Activated T-cell treated with anti-CD3 and anti-CD28 coated beads for 1 hour (primary cell): ENCODE measurements at regions not wholly inside any gene's neighbourhood (a gene's known extent, or its start where the extent isn't known, plus 50 kb on each side); places are given as distances from the start of the nearest gene placed in this dataset.
"Not testable (repeated sequence)": the region's sequence is repeated elsewhere in the genome, so short reads cannot be mapped to it uniquely, and the experiment has no call there.

Source experiments
- DNase-seq: peaks from one replicate; pipeline ENCODE4 v3.0.0-alpha.2; 2020; ENCODE audit warnings: low read depth

GRCh38 chr14:89067293-89067972 lies 243.0 kb downstream of the TTC8 start:
- DNase-seq = no peak

GRCh38 chr14:89078021-89078795 lies 253.8 kb downstream of the TTC8 start:
- no peak for DNase-seq

- no peak for DNase-seq
Observed at GRCh38 chr14:89085231-89085731, 260.8 kb downstream of the TTC8 start.

- no peak for DNase-seq
Observed at GRCh38 chr14:89085737-89086382, 261.4 kb downstream of the TTC8 start.

GRCh38 chr14:89088530-89088929 lies 264.1 kb downstream of the TTC8 start:
- DNase-seq = no peak

GRCh38 chr14:89089330-89089729 lies 264.9 kb downstream of the TTC8 start:
- DNase-seq = no peak

GRCh38 chr14:89091781-89092180 lies 267.3 kb downstream of the TTC8 start:
- DNase-seq = no peak

- no peak for DNase-seq
Observed at GRCh38 chr14:89093083-89093730, 268.8 kb downstream of the TTC8 start.

GRCh38 chr14:89095036-89095435 lies 270.6 kb downstream of the TTC8 start:
- DNase-seq = no peak

GRCh38 chr14:89096946-89097345 lies 272.5 kb downstream of the TTC8 start:
- no peak for DNase-seq

- no peak for DNase-seq
Observed at GRCh38 chr14:89098254-89098653, 273.8 kb downstream of the TTC8 start.

- DNase-seq = not testable (repeated sequence)
Observed at GRCh38 chr14:89104171-89104817, 279.8 kb downstream of the TTC8 start.

- DNase-seq = not testable (repeated sequence)
Observed at GRCh38 chr14:89104861-89105260, 280.4 kb downstream of the TTC8 start.
